IMR-90 (cell line): ENCODE measurements at regions not wholly inside any gene's neighbourhood (a gene's known extent, or its start where the extent isn't known, plus 50 kb on each side); places are given as distances from the start of the nearest gene placed in this dataset.

ENCODE experiments used
- ATAC-seq: fragments of 200-7000 bp; cut with Tn5 transposase; 2 replicates; pipeline ENCODE4 v1.9.1; 2020; ENCODE audit warnings: low read depth, mild to moderate bottlenecking, moderate library complexity
- BruUV-seq: library from RNA; stranded (reverse); fragments of 400-500 nt; replicated peaks from 2 replicates; lab custom pipeline; 2021; lab: Mats Ljungman, UMichigan
- CTCF ChIA-PET: fragments of 300-600 bp; formaldehyde crosslinking; extraction: SDS; loops from one replicate; lab custom pipeline; 2021; ENCODE audit warnings: antibody characterized with exemption; lab: Yijun Ruan, JAX
- POLR2A ChIA-PET: fragments of 300-600 bp; sonication (Branson Sonifier 250); formaldehyde crosslinking; loops from one replicate; lab custom pipeline; 2022; ENCODE audit warnings: antibody characterized with exemption; ENCODE audit not compliant: unreplicated experiment; lab: Charles Lee
- DNase-seq: peaks from one replicate; pipeline ENCODE4 v3.0.0; 2013
- H2AFZ ChIP-seq: replicated peaks from 2 replicates; pipeline ENCODE3; 2013; ENCODE audit warnings: low read length, mild to moderate bottlenecking; ENCODE audit not compliant: poor library complexity
- H2AK5ac ChIP-seq: 2 replicates; pipeline ENCODE4 v1.6.1; 2013; ENCODE audit warnings: low read depth, low read length, inconsistent platforms
- H2AK9ac ChIP-seq: replicated peaks from 2 replicates; pipeline ENCODE3; 2013; ENCODE audit warnings: mild to moderate bottlenecking, low read depth, low read length, moderate library complexity; ENCODE audit not compliant: poor library complexity
- H2BK120ac ChIP-seq: 2 replicates; pipeline ENCODE4 v1.6.1; 2013; ENCODE audit warnings: low read depth, low read length, inconsistent platforms
- H2BK15ac ChIP-seq: 3 replicates; pipeline ENCODE4 v1.6.1; 2013; ENCODE audit warnings: low read depth, low read length, inconsistent platforms
- H2BK20ac ChIP-seq: 2 replicates; pipeline ENCODE4 v1.6.1; 2013; ENCODE audit warnings: low read depth, mild to moderate bottlenecking, inconsistent platforms, low read length, moderate library complexity
- H2BK5ac ChIP-seq: 2 replicates; pipeline ENCODE4 v1.6.1; 2013; ENCODE audit warnings: mild to moderate bottlenecking, low read depth, low read length, inconsistent platforms; ENCODE audit not compliant: poor library complexity, severe bottlenecking
- H3K14ac ChIP-seq: replicated peaks from 2 replicates; pipeline ENCODE4 v1.6.1; 2013; ENCODE audit warnings: low read depth, low read length, inconsistent platforms
- H3K18ac ChIP-seq: 2 replicates; pipeline ENCODE4 v1.6.1; 2013; ENCODE audit warnings: low read depth, low read length, control low read depth
- H3K23ac ChIP-seq: 2 replicates; pipeline ENCODE4 v1.6.1; 2013; ENCODE audit warnings: low read depth, low read length, inconsistent platforms
- H3K27ac ChIP-seq: 2 replicates; pipeline ENCODE4 v1.5.1; 2013; ENCODE audit warnings: mild to moderate bottlenecking, control low read depth, low read length; ENCODE audit not compliant: insufficient read depth
- H3K27me3 ChIP-seq: 2 replicates; pipeline ENCODE4 v1.6.1; 2013; ENCODE audit warnings: low read length; ENCODE audit not compliant: control insufficient read depth, insufficient read depth
- H3K36me3 ChIP-seq: 2 replicates; pipeline ENCODE4 v1.6.1; 2013; ENCODE audit warnings: low read length, mixed read lengths; ENCODE audit not compliant: control insufficient read depth, insufficient read depth
- H3K4ac ChIP-seq: 2 replicates; pipeline ENCODE4 v1.6.1; 2013; ENCODE audit warnings: low read depth, low read length, inconsistent platforms
- H3K4me1 ChIP-seq: 2 replicates; pipeline ENCODE4 v1.6.1; 2013; ENCODE audit warnings: low read length, mixed read lengths; ENCODE audit not compliant: control insufficient read depth, insufficient read depth
- H3K4me2 ChIP-seq: 2 replicates; pipeline ENCODE4 v1.6.1; 2013; ENCODE audit warnings: low read depth, mild to moderate bottlenecking, control low read depth, low read length, moderate library complexity
- H3K4me3 ChIP-seq: 2 replicates; pipeline ENCODE4 v1.5.1; 2013; ENCODE audit warnings: low read depth, mild to moderate bottlenecking, control low read depth, low read length, moderate library complexity; ENCODE audit not compliant: insufficient read depth
- H3K56ac ChIP-seq: 2 replicates; pipeline ENCODE4 v1.6.1; 2013; ENCODE audit warnings: low read length, inconsistent platforms; ENCODE audit not compliant: insufficient read depth; ENCODE audit errors: extremely low read depth
- H3K79me1 ChIP-seq, 2 experiments: 2 replicates each; pipeline ENCODE4 v1.6.1; 2013; ENCODE audit warnings: low read length in 2 of 2, inconsistent platforms in 1 of 2, low read depth in 1 of 2
- H3K9ac ChIP-seq: 2 replicates; pipeline ENCODE4 v1.6.1; 2013; ENCODE audit warnings: low read depth, low read length, control low read depth
- H3K9me1 ChIP-seq: 2 replicates; pipeline ENCODE4 v1.6.1; 2013; ENCODE audit warnings: low read length, inconsistent platforms; ENCODE audit not compliant: insufficient read depth
- H3K9me3 ChIP-seq: 2 replicates; pipeline ENCODE4 v1.6.1; 2013; ENCODE audit warnings: low read length; ENCODE audit not compliant: control insufficient read depth, insufficient read depth
- H4K20me1 ChIP-seq: 2 replicates; pipeline ENCODE4 v1.6.1; 2013; ENCODE audit warnings: low read length, inconsistent platforms; ENCODE audit not compliant: insufficient read depth
- H4K5ac ChIP-seq: 2 replicates; pipeline ENCODE4 v1.6.1; 2013; ENCODE audit warnings: mild to moderate bottlenecking, low read depth, low read length, control low read depth
- H4K8ac ChIP-seq, 2 experiments: 2 replicates each; pipeline ENCODE4 v1.6.1; 2013; ENCODE audit warnings: low read depth in 2 of 2, low read length in 2 of 2, control low read depth in 1 of 2, inconsistent platforms in 1 of 2
- H4K91ac ChIP-seq: 2 replicates; pipeline ENCODE4 v1.6.1; 2013; ENCODE audit warnings: low read depth, low read length, inconsistent platforms; ENCODE audit not compliant: insufficient read depth
- ELK1 ChIP-seq: fragments of 150-350 bp; IDR thresholded peaks from 2 replicates; pipeline ENCODE4 v1.6.1; 2016; ENCODE audit warnings: low read depth, mild to moderate bottlenecking, low read length, moderate library complexity, borderline replicate concordance
- FOS ChIP-seq: fragments of 150-350 bp; IDR thresholded peaks from 2 replicates; pipeline ENCODE4 v1.6.1; 2016; ENCODE audit warnings: low read depth, low read length
- MAFK ChIP-seq: IDR thresholded peaks from 2 replicates; pipeline ENCODE4 v1.6.1; 2012; ENCODE audit warnings: low read depth, low read length, improper control_type of control experiment
- MXI1 ChIP-seq: IDR thresholded peaks from 2 replicates; pipeline ENCODE4 v1.6.1; 2012; ENCODE audit warnings: low read depth, mild to moderate bottlenecking, low read length, moderate library complexity, borderline replicate concordance
- POLR2A ChIP-seq: IDR thresholded peaks from 2 replicates; pipeline ENCODE4 v1.6.1; 2012; ENCODE audit warnings: mild to moderate bottlenecking, low read depth, low read length
- WGBS, 2 experiments: methylation state at CpG; one replicate each; pipeline versions ENCODE4 v1.1.5 to v1.1.7; 2013; ENCODE audit warnings: missing lambda C conversion rate in 2 of 2; ENCODE audit not compliant: insufficient read length in 1 of 2; ENCODE audit errors: extremely low coverage in 2 of 2; 5-methylcytosine and 5-hydroxymethylcytosine counted together
- dilution Hi-C: fragments of 300-500 bp; cut with HindIII; formaldehyde crosslinking; loops from one replicate; pipeline ENCODE4 v1.14.3; 2018; ENCODE audit warnings: low sequenced_read_pairs; ENCODE audit not compliant: unreplicated experiment
- in situ Hi-C: fragments of 300-500 bp; cut with MboI; formaldehyde crosslinking; loops from 3 replicates; pipeline ENCODE4 v1.14.3; 2019; ENCODE audit warnings: low sequenced_read_pairs, inconsistent platforms, mixed read lengths
- intact Hi-C: fragments of 100-400 bp; cut with micrococcal nuclease; formaldehyde crosslinking; loops from 2 replicates; pipeline ENCODE4 v1.10.0; 2022

GRCh38 chr1:93805027-93805610 is 73.9 kb downstream of the DNTTIP2 start:
- Histone ChIP-seq H3K4ac (peak overlapping the region; percentile 89), H2BK120ac (peak overlapping the region; percentile 93), H4K20me1 (no peaks in the 10 kb centered on the region), H4K5ac (peak overlapping the region; percentile 77; the same call in 1 of the 2 replicates), H2BK15ac (peak overlapping the region; percentile 94), H3K14ac (peak overlapping the region; percentile 88), H3K4me3 (no peak overlapping the region), H2AK5ac (peak overlapping the region; percentile 59), H4K8ac (peak overlapping the region; percentile 60 to 79; a peak in 2 of 4 replicates), H2AFZ (peak overlapping the region; percentile 77), H2BK5ac (peak overlapping the region; percentile 98), H3K23ac (peak overlapping the region; percentile 29; the same call in 1 of the 2 replicates), H3K9me1 (peaks cover 3% of the 10 kb centered on the region; the same call in 1 of the 2 replicates), H2AK9ac (peak overlapping the region; percentile 21), H3K9me3 (no peaks in the 10 kb centered on the region), H3K27me3 (no peaks in the 10 kb centered on the region), H4K91ac (peak overlapping the region; percentile 75), H3K4me1 (peaks cover 7% of the 10 kb centered on the region), H3K36me3 (no peaks in the 10 kb centered on the region), H3K4me2 (peak overlapping the region; percentile 92; the same call in 1 of the 2 replicates), H2BK20ac (peak overlapping the region; percentile 93), H3K18ac (peak overlapping the region; percentile 89; the same call in 1 of the 2 replicates), H3K9ac (no peak overlapping the region; the same call in 1 of the 2 replicates), H3K79me1 (peaks cover 0 to 7% of the 10 kb centered on the region in 2 experiments; a peak in 2 of 4 replicates), H3K56ac (peak overlapping the region; percentile 61), H3K27ac (peak overlapping the region; percentile 60)
- no CpG with 5 or more reads among the region's 1 CpG for WGBS, 2 experiments
- ATAC-seq = peak; percentile 49
- intact Hi-C loops (no loop called here), dilution Hi-C loops (no loop called here), in situ Hi-C loops (no loop called here)
- ChIA-PET POLR2A (no interaction called here), CTCF (interaction anchor here (0.6 to 1.2 kb wide), 3 partner anchors 9 to 946 kb away, joined by 3 to 7 read pairs (median 3); no protein-coding TSS in a partner anchor)
- BruUV-seq = no TSS peak
- DNase-seq = peak; percentile 47
- no peak for TF ChIP-seq MAFK
- TF ChIP-seq MXI1 = no peak
- TF ChIP-seq FOS = no peak
- TF ChIP-seq ELK1 = no peak
- TF ChIP-seq POLR2A = no peak
